NB4 (cell line): ENCODE measurements at regions not wholly inside any gene's neighbourhood (a gene's known extent, or its start where the extent isn't known, plus 50 kb on each side); places are given as distances from the start of the nearest gene placed in this dataset.

ENCODE experiments used
- CTCF ChIP-seq: IDR thresholded peaks from one replicate; pipeline ENCODE4 v1.5.1; 2012; ENCODE audit warnings: low read depth, low read length
- MAX ChIP-seq: IDR thresholded peaks from 2 replicates; pipeline ENCODE4 v1.6.1; 2011; ENCODE audit warnings: low read depth, low read length
- MYC ChIP-seq: IDR thresholded peaks from 2 replicates; pipeline ENCODE4 v1.6.1; 2011; ENCODE audit warnings: low read depth, low read length
- POLR2A ChIP-seq: IDR thresholded peaks from 2 replicates; pipeline ENCODE4 v1.6.1; 2011; ENCODE audit warnings: mild to moderate bottlenecking; ENCODE audit not compliant: insufficient read length; ENCODE audit errors: extremely low read depth

GRCh38 chr1:79376106-79376505 lies 369.6 kb upstream of the ADGRL4 start:
- TF ChIP-seq CTCF (no peak), POLR2A (no peak), MYC (no peak), MAX (no peak)
